Activated CD4-positive, alpha-beta T cell treated with anti-CD3 and anti-CD28 coated beads, Interleukin-2, amount 10 ng/mL, durations not matched to agents 24 days and 14 days (primary cell): ENCODE measurements at regions not wholly inside any gene's neighbourhood (a gene's known extent, or its start where the extent isn't known, plus 50 kb on each side); places are given as distances from the start of the nearest gene placed in this dataset.
"Not testable (repeated sequence)": the region's sequence is repeated elsewhere in the genome, so short reads cannot be mapped to it uniquely, and the experiment has no call there.

Source experiments
- DNase-seq: peaks from one replicate; pipeline ENCODE4 v3.0.0; 2022
- H3K27ac Mint-ChIP-seq: one replicate; pipeline ENCODE4 v1.8.0; 2022; ENCODE audit warnings: mild to moderate bottlenecking, mixed read lengths
- H3K27me3 Mint-ChIP-seq: one replicate; pipeline ENCODE4 v1.8.0; 2022; ENCODE audit warnings: mixed read lengths
- H3K36me3 Mint-ChIP-seq: one replicate; pipeline ENCODE4 v1.8.0; 2022; ENCODE audit warnings: low read depth, mild to moderate bottlenecking, mixed read lengths
- H3K4me1 Mint-ChIP-seq: one replicate; pipeline ENCODE4 v1.8.0; 2021; ENCODE audit warnings: mixed read lengths
- H3K4me3 Mint-ChIP-seq: one replicate; pipeline ENCODE4 v1.8.0; 2022; ENCODE audit warnings: mild to moderate bottlenecking, moderate library complexity, mixed read lengths
- H3K9me3 Mint-ChIP-seq: one replicate; pipeline ENCODE4 v1.8.0; 2021; ENCODE audit warnings: mixed read lengths
- intact Hi-C: fragments of 100-400 bp; cut with micrococcal nuclease; formaldehyde crosslinking; loops from one replicate; pipeline ENCODE4 v1.15.1; 2023

GRCh38 chr7:91367812-91368578, 103.8 kb downstream of the FZD1 start:
- intact Hi-C loops: no loop called here
- DNase-seq: no peak
- Mint-ChIP-seq H3K4me3 (no peak overlapping the region), H3K4me1 (no peaks in the 10 kb centered on the region), H3K27me3 (no peaks in the 10 kb centered on the region), H3K9me3 (no peaks in the 10 kb centered on the region), H3K36me3 (no peaks in the 10 kb centered on the region), H3K27ac (no peak overlapping the region)

DNA sequence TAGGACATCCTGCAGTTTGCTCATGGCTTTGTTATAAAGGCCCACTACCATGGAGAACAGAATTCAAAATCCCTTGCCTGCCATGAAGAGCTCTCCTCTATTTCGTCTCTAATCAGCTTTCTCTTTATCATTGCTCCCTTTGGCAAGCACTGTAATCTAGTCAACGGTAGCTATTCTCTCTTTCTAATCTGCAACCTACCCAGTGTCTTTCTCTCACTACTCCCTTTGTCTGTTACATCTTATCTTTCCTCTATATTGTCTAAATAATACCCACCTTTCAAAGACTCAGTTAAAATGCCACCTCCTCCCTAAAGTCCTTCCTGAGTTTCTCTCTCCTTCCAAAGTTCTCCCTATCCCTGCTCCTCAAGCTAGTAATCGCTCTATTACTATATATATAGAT, 108.1 kb downstream of the FZD1 start:
- Mint-ChIP-seq H3K27ac (no peak overlapping the region), H3K36me3 (no peaks in the 10 kb centered on the region), H3K27me3 (no peaks in the 10 kb centered on the region), H3K4me3 (no peak overlapping the region), H3K9me3 (no peaks in the 10 kb centered on the region), H3K4me1 (no peaks in the 10 kb centered on the region)
- intact Hi-C loops: no loop called here
- no peak for DNase-seq

DNA sequence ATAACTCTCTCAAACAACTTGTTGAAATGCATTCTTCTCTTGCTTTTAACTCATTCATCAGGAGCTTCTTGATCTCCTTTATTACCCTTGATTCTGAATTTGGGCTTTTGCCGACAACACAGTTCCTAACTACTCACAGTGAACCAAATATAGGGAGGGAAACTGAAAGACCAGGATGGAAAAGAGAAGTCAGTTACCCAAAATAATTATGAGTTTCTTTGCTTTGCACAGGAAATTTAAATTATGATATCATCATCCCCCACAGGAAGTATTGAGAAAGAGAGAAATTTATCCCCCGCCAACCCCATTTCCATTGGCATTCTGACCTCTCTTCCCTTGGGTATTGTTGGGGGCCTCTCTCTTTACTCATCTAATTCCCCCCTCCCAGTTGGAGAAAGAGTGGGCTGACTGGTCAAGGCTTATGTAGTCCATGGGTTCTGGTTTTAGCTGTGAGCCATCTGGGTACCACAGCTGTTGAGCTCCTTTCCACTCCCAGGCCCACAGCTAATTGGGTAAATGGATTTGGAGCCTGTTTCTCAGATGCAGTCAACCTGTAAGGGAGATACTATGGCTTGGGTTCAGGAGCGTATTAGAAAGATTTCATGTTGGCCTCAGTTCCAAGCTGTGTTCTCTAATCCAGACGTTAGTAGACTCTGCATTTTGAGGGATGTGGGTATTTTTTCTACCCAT, 109.0 kb downstream of the FZD1 start:
- no peak for DNase-seq
- no peaks in the 10 kb centered on the region for H3K4me1 Mint-ChIP-seq
- H3K27me3 Mint-ChIP-seq: no peaks in the 10 kb centered on the region
- H3K36me3 Mint-ChIP-seq: no peaks in the 10 kb centered on the region
- H3K9me3 Mint-ChIP-seq: no peaks in the 10 kb centered on the region
- H3K27ac Mint-ChIP-seq: no peak overlapping the region
- intact Hi-C loops: no loop called here
- H3K4me3 Mint-ChIP-seq: no peak overlapping the region

GRCh38 chr7:91374321-91374989, 110.2 kb downstream of the FZD1 start:
- intact Hi-C loops: no loop called here
- H3K4me1 Mint-ChIP-seq: no peaks in the 10 kb centered on the region
- no peak for DNase-seq
- H3K9me3 Mint-ChIP-seq: no peaks in the 10 kb centered on the region
- no peak overlapping the region for H3K4me3 Mint-ChIP-seq
- no peak overlapping the region for H3K27ac Mint-ChIP-seq
- H3K36me3 Mint-ChIP-seq: no peaks in the 10 kb centered on the region
- H3K27me3 Mint-ChIP-seq: no peaks in the 10 kb centered on the region

- Mint-ChIP-seq H3K4me3 (no peak overlapping the region), H3K4me1 (no peaks in the 10 kb centered on the region), H3K27me3 (no peaks in the 10 kb centered on the region), H3K27ac (no peak overlapping the region), H3K36me3 (no peaks in the 10 kb centered on the region), H3K9me3 (no peaks in the 10 kb centered on the region)
- no peak for DNase-seq
- intact Hi-C loops: no loop called here
These were observed 111.1 kb downstream of the FZD1 start for GRCh38 chr7:91375378-91375777.

- Mint-ChIP-seq H3K27me3 (no peaks in the 10 kb centered on the region), H3K4me1 (no peaks in the 10 kb centered on the region), H3K36me3 (no peaks in the 10 kb centered on the region), H3K9me3 (peaks cover under 1% of the 10 kb centered on the region), H3K4me3 (no peak overlapping the region), H3K27ac (no peak overlapping the region)
- intact Hi-C loops: no loop called here
- no peak for DNase-seq
These were observed 113.9 kb downstream of the FZD1 start for GRCh38 chr7:91378131-91378530.

DNA sequence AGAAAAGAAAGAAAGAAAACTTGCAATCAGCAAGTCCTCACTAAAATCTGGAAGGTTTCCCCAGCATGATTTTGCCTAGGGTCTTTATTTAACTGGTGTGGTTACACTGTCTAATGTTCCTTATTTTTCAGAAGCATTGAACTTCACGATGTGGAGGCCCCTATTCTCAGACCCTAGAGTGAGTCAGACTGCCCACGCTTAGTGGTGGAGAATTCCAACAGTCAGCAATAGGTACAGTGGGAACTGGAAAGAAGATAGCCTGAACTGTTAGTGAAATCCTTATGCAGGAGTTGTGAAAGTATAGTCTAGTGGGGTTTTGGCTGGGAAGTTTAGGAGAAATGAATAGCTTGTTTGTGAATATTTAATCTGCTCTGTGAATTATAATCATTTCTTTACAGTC, 115.0 kb downstream of the FZD1 start:
- no peaks in the 10 kb centered on the region for H3K27me3 Mint-ChIP-seq
- no peaks in the 10 kb centered on the region for H3K4me1 Mint-ChIP-seq
- no peak overlapping the region for H3K4me3 Mint-ChIP-seq
- no peak overlapping the region for H3K27ac Mint-ChIP-seq
- no peak for DNase-seq
- intact Hi-C loops: no loop called here
- H3K9me3 Mint-ChIP-seq: peaks cover 5% of the 10 kb centered on the region
- H3K36me3 Mint-ChIP-seq: no peaks in the 10 kb centered on the region

DNA sequence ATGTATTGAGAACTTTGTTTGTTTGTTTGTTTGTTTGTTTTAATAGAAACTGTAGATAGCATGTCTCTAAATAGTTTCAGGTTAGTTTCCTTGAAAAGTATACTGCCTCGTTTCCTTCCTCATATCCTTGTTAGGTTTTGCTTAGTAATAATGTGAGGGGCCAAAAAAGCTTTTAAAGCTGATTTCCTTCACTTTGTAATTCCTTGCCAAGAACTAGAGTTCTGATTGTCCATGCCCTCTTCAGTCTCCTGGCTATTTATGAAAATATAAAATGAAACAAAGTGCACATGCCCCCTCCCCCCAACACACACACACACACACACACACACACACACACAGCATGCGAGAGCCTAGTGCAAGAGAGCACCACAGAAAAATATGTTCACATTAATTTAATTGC, 115.8 kb downstream of the FZD1 start:
- Mint-ChIP-seq H3K9me3 (peaks cover 5% of the 10 kb centered on the region), H3K27ac (no peak overlapping the region), H3K4me3 (no peak overlapping the region), H3K27me3 (no peaks in the 10 kb centered on the region), H3K36me3 (no peaks in the 10 kb centered on the region), H3K4me1 (no peaks in the 10 kb centered on the region)
- no peak for DNase-seq
- intact Hi-C loops: no loop called here

- Mint-ChIP-seq H3K27me3 (no peaks in the 10 kb centered on the region), H3K9me3 (peaks cover 5% of the 10 kb centered on the region), H3K36me3 (no peaks in the 10 kb centered on the region), H3K4me3 (no peak overlapping the region), H3K27ac (no peak overlapping the region), H3K4me1 (no peaks in the 10 kb centered on the region)
- DNase-seq: no peak
- intact Hi-C loops: no loop called here
These were observed 119.0 kb downstream of the FZD1 start for GRCh38 chr7:91383053-91383904.

- no peaks in the 10 kb centered on the region for H3K36me3 Mint-ChIP-seq
- no peak overlapping the region for H3K27ac Mint-ChIP-seq
- H3K4me1 Mint-ChIP-seq: no peaks in the 10 kb centered on the region
- H3K27me3 Mint-ChIP-seq: no peaks in the 10 kb centered on the region
- DNase-seq: no peak
- H3K4me3 Mint-ChIP-seq: no peak overlapping the region
- H3K9me3 Mint-ChIP-seq: peaks cover 5% of the 10 kb centered on the region
- intact Hi-C loops: no loop called here
These were observed 119.7 kb downstream of the FZD1 start for GRCh38 chr7:91383905-91384274.

DNA sequence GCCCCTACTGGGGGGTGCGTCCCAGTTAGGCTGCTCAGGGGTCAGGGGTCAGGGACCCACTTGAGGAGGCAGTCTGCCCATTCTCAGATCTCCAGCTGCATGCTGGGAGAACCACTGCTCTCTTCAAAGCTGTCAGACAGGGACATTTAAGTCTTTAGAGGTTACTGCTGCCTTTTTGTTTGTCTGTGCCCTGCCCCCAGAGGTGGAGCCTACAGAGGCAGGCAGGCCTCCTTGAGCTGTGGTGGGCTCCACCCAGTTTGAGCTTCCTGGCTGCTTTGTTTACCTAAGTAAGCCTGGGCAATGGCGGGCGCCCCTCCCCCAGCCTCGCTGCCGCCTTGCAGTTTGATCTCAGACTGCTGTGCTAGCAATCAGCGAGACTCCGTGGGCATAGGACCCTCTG, 130.5 kb downstream of the FZD1 start:
- H3K27ac Mint-ChIP-seq, DNase-seq, H3K4me1 Mint-ChIP-seq, H3K9me3 Mint-ChIP-seq, H3K4me3 Mint-ChIP-seq, intact Hi-C loops, H3K27me3 Mint-ChIP-seq, H3K36me3 Mint-ChIP-seq: not testable (repeated sequence)

DNA sequence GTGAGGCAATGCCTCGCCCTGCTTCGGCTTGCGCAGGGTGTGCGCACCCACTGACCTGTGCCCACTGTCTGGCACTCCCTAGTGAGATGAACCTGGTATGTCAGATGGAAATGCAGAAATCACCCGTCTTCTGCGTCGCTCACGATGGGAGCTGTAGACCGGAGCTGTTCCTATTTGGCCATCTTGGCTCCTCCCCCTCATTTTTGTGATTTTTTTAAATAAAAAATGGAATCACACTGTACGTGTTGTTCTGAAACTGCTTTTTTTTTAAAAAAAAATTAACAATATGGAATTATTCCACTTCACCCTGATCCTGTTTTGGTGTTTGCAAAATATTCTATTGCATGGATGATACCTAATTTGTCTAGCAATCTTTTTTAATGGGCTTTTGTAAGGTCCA, 131.1 kb downstream of the FZD1 start:
- H3K36me3 Mint-ChIP-seq, intact Hi-C loops, H3K4me3 Mint-ChIP-seq, H3K9me3 Mint-ChIP-seq, H3K4me1 Mint-ChIP-seq, H3K27me3 Mint-ChIP-seq, H3K27ac Mint-ChIP-seq, DNase-seq: not testable (repeated sequence)

DNA sequence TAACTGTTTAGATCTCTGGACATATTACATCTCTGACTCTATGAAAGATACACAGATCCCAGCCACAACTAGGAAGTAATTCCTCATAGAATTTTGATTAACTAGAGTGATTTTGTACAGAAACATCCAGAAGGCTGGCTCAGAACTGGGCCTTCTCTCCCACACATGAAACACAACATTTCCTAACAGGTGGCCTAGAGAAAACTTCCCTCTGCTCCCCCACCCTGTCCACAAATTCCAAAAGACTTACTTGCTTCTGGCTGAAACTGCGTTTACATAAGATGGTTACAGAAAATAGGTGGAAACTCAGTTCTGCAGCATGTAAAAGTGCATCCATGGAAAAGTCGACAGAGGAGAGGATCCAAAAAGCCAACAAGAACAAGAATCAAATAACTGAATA, 132.9 kb downstream of the FZD1 start:
- no peak overlapping the region for H3K27ac Mint-ChIP-seq
- H3K36me3 Mint-ChIP-seq: no peaks in the 10 kb centered on the region
- no peak for DNase-seq
- no peaks in the 10 kb centered on the region for H3K27me3 Mint-ChIP-seq
- intact Hi-C loops: no loop called here
- peaks cover 3% of the 10 kb centered on the region for H3K9me3 Mint-ChIP-seq
- no peak overlapping the region for H3K4me3 Mint-ChIP-seq
- H3K4me1 Mint-ChIP-seq: no peaks in the 10 kb centered on the region

DNA sequence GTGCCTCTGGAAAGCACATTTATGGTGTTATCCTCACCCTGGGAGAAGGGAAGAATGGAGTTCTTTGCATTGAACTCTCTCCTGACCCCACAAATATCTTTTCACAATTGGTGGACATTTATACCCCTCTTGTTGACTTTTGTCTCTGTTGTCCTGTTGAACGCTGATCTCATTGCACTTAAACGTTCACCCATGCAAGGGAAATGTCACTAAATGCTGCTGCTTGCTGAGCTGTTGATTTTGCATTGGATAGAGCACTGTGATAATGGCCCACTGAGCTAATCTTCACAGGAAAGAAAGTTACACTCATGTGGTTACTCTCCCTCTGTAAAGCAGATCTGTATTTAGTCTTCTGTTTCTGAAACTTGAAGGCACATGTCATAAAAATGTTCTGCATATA, 133.4 kb downstream of the FZD1 start:
- Mint-ChIP-seq H3K4me1 (no peaks in the 10 kb centered on the region), H3K4me3 (no peak overlapping the region), H3K27ac (no peak overlapping the region), H3K9me3 (peaks cover 3% of the 10 kb centered on the region), H3K27me3 (no peaks in the 10 kb centered on the region), H3K36me3 (no peaks in the 10 kb centered on the region)
- DNase-seq: no peak
- intact Hi-C loops: no loop called here
